ENCODE measurements at regions not wholly inside any gene's neighbourhood (a gene's known extent, or its start where the extent isn't known, plus 50 kb on each side); places are given as distances from the start of the nearest gene placed in this dataset.

DNA sequence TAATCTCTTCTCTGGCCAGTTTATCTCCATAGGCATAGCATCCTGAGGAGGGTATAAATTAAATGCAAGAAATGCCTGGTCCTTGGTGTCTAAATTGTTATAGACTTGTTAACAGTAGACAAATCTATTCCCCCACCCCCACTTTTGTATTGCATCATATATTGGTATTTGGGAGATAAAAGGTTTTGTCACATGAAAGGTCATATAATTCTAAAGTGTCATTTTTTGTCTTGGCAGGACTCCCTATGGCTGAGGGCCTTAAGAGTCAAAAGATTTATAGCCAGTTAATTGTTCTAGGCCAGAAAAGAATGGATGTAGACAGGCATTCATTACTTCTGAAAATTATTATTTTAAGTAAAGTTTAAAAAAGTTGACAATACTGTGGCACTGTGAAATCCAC lies 90.3 kb upstream of the MOCS2 start:
- TF ChIP-seq POLR2A (IDR thresholded peaks at IDR 0.05) = no peak
- TF ChIP-seq, protein P1, sequence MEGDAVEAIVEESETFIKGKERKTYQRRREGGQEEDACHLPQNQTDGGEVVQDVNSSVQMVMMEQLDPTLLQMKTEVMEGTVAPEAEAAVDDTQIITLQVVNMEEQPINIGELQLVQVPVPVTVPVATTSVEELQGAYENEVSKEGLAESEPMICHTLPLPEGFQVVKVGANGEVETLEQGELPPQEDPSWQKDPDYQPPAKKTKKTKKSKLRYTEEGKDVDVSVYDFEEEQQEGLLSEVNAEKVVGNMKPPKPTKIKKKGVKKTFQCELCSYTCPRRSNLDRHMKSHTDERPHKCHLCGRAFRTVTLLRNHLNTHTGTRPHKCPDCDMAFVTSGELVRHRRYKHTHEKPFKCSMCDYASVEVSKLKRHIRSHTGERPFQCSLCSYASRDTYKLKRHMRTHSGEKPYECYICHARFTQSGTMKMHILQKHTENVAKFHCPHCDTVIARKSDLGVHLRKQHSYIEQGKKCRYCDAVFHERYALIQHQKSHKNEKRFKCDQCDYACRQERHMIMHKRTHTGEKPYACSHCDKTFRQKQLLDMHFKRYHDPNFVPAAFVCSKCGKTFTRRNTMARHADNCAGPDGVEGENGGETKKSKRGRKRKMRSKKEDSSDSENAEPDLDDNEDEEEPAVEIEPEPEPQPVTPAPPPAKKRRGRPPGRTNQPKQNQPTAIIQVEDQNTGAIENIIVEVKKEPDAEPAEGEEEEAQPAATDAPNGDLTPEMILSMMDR (IDR thresholded peaks at IDR 0.05 in 4 of 5, conservative IDR thresholded peaks at IDR 0.05 in 1 of 5) = no peak
- no peaks in the 10 kb centered on the region for H3K36me3 ChIP-seq
- no peak overlapping the region for H3K27ac ChIP-seq
- H3K4me1 ChIP-seq = no peaks in the 10 kb centered on the region
- DNase-seq = no peak
- intact Hi-C loops (cut with DNase I; ENCODE audit: low total_unique reads) = no loop called here
- no peak overlapping the region for H3K4me3 ChIP-seq
- in situ Hi-C loops (cut with MboI; ENCODE audit: low sequenced_read_pairs in 4 of 4) = no loop called here
- no peaks in the 10 kb centered on the region for H3K27me3 ChIP-seq
- no peaks in the 10 kb centered on the region for H3K9me3 ChIP-seq
- no peak for ATAC-seq

DNA sequence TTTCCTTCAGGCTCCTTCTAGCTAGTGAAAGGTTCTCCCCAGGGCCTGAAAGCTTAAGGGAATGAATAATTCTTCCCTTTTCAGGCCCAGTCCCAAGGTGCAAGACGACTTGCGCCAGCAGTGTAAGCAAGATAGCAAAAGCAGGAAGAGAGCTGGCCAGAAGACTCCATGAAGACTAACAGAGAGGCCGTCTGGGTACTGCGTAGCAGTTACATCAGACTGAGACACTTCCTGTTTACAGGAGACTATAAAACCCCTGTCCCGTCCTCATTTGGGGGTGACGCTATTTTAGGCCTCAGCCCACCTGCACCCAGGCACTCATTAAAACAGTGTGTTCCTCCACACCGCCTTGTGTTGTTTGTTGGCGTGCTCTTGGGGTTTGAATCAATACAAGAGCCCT lies 90.7 kb upstream of the MOCS2 start:
- Histone ChIP-seq H3K9me3 (no peaks in the 10 kb centered on the region), H3K27me3 (no peaks in the 10 kb centered on the region), H3K4me1 (no peaks in the 10 kb centered on the region), H3K4me3 (no peak overlapping the region), H3K36me3 (no peaks in the 10 kb centered on the region), H3K27ac (no peak overlapping the region)
- intact Hi-C loops (cut with DNase I; ENCODE audit: low total_unique reads) = no loop called here
- TF ChIP-seq POLR2A (IDR thresholded peaks at IDR 0.05) = no peak
- TF ChIP-seq, protein P1 (IDR thresholded peaks at IDR 0.05 in 4 of 5, conservative IDR thresholded peaks at IDR 0.05 in 1 of 5) = no peak
- DNase-seq (no peak), ATAC-seq (no peak)
- in situ Hi-C loops (cut with MboI; ENCODE audit: low sequenced_read_pairs in 4 of 4) = no loop called here

DNA sequence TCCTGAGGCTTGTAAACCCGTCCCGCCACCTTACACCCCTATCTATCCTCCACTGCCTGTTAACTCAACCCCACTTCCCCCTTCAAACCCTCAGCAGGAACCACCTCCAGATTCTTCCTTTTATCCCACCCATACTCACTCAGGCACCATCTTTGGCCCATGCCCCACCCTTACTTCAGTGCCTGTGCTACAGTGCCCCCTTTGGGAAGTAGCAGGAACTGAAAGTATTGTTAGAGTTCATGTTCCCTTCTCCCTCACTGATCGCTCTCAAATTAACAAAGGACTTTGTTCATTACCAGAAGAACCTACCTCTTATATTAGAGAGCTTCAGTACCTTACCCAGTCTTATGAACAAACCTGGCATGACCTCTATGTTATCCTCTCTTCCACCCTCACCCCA lies 92.2 kb upstream of the MOCS2 start:
- no peak for ATAC-seq
- intact Hi-C loops (cut with DNase I; ENCODE audit: low total_unique reads) (no loop called here), in situ Hi-C loops (cut with MboI; ENCODE audit: low sequenced_read_pairs in 4 of 4) (no loop called here)
- TF ChIP-seq POLR2A (IDR thresholded peaks at IDR 0.05) = no peak
- TF ChIP-seq, protein P1 (IDR thresholded peaks at IDR 0.05 in 4 of 5, conservative IDR thresholded peaks at IDR 0.05 in 1 of 5) = no peak
- no peak overlapping the region for H3K4me3 ChIP-seq
- H3K4me1 ChIP-seq = no peaks in the 10 kb centered on the region
- no peaks in the 10 kb centered on the region for H3K36me3 ChIP-seq
- H3K27me3 ChIP-seq = no peaks in the 10 kb centered on the region
- no peak overlapping the region for H3K27ac ChIP-seq
- no peaks in the 10 kb centered on the region for H3K9me3 ChIP-seq
- no peak for DNase-seq

DNA sequence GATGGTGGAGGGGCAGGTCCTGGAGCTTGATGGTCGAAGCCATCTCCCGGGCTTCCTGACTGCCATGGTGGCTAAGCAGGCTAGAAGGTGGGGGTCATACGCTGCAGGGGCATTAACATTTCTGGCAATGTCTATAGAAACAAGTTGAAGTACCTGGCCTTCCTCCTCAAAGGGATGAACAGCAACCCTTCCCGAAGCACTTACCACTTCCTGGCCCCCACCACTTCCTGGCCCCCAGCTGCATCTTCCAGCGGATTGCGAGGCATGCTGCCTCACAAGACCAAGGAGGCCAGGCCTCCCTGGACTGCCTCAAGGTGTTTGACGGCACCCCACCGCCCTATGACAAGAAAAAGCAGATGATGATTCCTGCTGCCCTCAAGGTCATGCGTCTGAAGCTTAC lies 97.0 kb upstream of the MOCS2 start:
- no peak for ATAC-seq
- TF ChIP-seq, protein P1 (IDR thresholded peaks at IDR 0.05 in 4 of 5, conservative IDR thresholded peaks at IDR 0.05 in 1 of 5) = no peak
- H3K9me3 ChIP-seq = no peaks in the 10 kb centered on the region
- intact Hi-C loops (cut with DNase I; ENCODE audit: low total_unique reads) = no loop called here
- no peaks in the 10 kb centered on the region for H3K27me3 ChIP-seq
- in situ Hi-C loops (cut with MboI; ENCODE audit: low sequenced_read_pairs in 4 of 4) = no loop called here
- no peak for DNase-seq
- no peaks in the 10 kb centered on the region for H3K36me3 ChIP-seq
- H3K4me3 ChIP-seq = no peak overlapping the region
- no peaks in the 10 kb centered on the region for H3K4me1 ChIP-seq
- no peak overlapping the region for H3K27ac ChIP-seq

DNA sequence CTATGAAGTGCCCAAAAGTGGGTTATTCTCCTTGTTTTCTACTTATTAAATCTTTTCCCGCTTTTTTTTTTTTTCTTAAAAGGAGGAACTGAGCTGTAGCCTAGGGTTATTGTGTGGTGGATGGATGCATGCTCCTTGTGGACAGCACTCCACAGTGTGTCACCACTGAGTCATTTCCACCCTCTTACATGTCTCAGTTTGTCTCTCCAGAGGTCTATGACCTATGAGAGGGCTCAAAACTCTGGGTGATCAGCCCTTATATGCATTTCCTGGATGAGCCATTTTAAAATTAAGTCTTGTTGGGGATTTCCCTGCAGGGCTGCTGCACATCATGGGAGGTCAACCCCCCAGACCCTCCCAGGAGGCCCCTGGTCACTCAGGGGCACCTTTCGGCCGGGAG lies 102.2 kb upstream of the MOCS2 start:
- in situ Hi-C loops (cut with MboI; ENCODE audit: low sequenced_read_pairs in 4 of 4) (no loop called here), intact Hi-C loops (cut with DNase I; ENCODE audit: low total_unique reads) (no loop called here)
- no peak for ATAC-seq
- Histone ChIP-seq H3K36me3 (no peaks in the 10 kb centered on the region), H3K9me3 (no peaks in the 10 kb centered on the region), H3K27ac (no peak overlapping the region), H3K4me3 (no peak overlapping the region), H3K27me3 (no peaks in the 10 kb centered on the region), H3K4me1 (no peaks in the 10 kb centered on the region)
- DNase-seq = no peak
- TF ChIP-seq, protein P1 (IDR thresholded peaks at IDR 0.05 in 4 of 5, conservative IDR thresholded peaks at IDR 0.05 in 1 of 5) = no peak
- no peak for TF ChIP-seq POLR2A (IDR thresholded peaks at IDR 0.05)

Data from gastrocnemius medialis (tissue), 4 donors.